Activated T-helper 9 cell treated with anti-CD3 and anti-CD28 coated beads, Interleukin-2, amount 50 U/mL, for 16 hours (primary cell): ENCODE measurements at regions not wholly inside any gene's neighbourhood (a gene's known extent, or its start where the extent isn't known, plus 50 kb on each side); places are given as distances from the start of the nearest gene placed in this dataset.

ENCODE experiments used
- DNase-seq: peaks from one replicate; pipeline ENCODE4 v3.0.0-alpha.2; 2020; ENCODE audit warnings: low read depth

GRCh38 chr16:79369796-79370195, 230.7 kb downstream of the MAF start:
- DNase-seq = no peak

GRCh38 chr16:79367822-79368221, 232.7 kb downstream of the MAF start:
- no peak for DNase-seq

GRCh38 chr16:79366635-79367034, 233.9 kb downstream of the MAF start:
- DNase-seq = no peak

DNA sequence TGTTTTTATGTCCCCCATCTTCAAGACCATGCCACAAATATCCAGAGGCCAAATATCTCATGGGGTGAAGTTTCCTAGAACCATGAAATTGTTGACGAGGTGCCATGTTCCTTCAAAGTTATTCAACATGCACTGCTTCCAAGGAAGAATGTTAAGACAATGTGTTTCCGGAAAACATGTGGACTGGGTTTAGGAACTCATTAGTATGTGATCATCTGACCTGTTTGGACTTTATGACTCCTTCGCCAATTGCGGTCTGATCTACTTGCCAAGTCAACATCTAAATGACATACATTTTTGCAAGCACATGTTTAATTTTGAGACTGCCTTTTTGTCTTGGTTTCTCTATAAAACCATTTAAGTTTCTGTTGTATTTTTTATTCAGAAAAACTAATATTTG, 234.8 kb downstream of the MAF start:
- no peak for DNase-seq

- DNase-seq = no peak
Measured at GRCh38 chr16:79363484-79363883, 237.1 kb downstream of the MAF start.

- no peak for DNase-seq
Measured at GRCh38 chr16:79363035-79363434, 237.5 kb downstream of the MAF start.

- no peak for DNase-seq
Measured at GRCh38 chr16:79362300-79362970, 238.1 kb downstream of the MAF start.

DNA sequence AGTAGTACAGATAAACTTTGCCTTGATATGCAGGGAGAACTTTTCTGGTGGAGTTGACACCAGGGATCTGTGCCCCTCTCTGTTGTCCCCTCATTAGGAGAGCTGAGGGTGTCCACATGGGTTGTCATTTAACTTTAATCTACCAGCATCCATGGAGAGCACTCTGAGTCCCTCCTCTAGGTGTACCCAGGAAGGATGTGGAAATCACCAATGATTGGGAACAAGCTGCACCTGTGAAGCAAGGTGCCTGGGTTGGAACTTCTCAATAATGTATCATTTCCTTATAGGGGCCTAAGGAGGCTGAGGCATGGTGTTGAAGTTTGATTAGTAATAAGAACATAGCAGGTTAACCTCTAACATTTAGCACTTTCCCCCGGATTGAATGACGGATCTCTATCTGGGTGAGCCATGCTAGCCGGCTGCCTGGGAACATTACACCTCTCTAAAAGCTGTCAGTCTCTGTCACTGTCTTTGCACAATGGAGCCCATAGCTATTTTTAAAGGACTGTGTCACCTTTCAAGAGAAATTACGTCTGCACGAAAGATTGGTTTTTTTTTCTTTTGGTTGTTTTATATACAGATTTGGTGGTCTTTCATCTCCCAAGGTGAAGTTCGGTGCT, 239.3 kb downstream of the MAF start:
- DNase-seq = no peak

DNA sequence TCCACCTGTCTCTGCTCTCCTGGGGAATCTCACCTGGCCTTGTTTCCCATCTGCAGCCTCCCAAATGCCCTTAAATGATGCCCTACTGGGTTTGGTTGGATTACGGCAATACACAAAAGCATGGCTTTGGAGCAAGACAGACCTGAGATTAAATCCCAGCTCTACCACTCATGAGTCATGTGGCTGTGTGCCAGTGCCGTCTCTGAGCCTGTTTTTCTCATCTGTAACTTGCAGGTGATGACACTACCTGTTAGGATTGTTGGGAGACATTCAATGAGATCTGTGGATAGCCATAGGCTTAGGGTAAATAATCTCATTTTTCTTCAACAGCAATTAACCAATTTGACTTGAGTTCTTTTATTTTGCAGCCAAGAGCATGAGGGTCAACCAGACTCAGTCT, 240.3 kb downstream of the MAF start:
- DNase-seq = no peak

DNA sequence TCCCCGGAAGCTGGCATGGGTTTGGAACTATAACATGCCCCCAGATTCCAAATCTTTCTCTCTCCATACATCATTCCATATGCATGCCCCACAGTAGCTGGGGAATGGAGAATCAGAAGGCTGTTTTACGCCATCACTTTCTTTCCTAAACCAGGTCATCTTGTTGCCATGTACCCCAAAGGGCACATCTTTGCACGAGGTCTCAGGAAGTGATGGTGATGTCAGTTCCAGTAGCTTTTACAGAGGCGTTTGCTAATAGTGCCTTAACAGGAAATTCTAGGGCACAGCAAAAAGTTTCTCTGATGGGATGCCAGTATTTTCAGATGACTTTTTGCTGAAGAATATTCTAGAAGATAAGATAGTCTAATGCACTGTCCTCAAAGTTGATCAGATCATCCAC, 241.5 kb downstream of the MAF start:
- DNase-seq = no peak

DNA sequence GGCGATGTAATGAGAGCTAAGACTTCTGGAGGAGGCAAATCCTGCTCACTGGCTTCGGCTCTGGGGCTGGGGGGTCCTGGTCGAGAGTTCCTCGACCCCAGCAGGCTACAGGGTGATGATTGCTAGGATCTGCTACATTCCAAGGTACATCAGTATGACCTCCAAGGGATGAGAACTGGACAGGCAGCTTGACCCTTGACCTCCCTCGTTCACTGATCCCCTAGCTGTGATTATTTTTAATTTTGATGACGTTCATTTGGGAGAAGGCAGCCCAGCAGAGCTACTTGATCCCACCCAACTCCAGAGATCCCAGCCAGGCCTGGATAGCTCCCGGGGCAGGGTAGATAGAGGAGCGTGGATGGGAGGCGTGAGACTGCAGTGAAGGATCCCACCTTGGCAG, 242.3 kb downstream of the MAF start:
- no peak for DNase-seq

DNA sequence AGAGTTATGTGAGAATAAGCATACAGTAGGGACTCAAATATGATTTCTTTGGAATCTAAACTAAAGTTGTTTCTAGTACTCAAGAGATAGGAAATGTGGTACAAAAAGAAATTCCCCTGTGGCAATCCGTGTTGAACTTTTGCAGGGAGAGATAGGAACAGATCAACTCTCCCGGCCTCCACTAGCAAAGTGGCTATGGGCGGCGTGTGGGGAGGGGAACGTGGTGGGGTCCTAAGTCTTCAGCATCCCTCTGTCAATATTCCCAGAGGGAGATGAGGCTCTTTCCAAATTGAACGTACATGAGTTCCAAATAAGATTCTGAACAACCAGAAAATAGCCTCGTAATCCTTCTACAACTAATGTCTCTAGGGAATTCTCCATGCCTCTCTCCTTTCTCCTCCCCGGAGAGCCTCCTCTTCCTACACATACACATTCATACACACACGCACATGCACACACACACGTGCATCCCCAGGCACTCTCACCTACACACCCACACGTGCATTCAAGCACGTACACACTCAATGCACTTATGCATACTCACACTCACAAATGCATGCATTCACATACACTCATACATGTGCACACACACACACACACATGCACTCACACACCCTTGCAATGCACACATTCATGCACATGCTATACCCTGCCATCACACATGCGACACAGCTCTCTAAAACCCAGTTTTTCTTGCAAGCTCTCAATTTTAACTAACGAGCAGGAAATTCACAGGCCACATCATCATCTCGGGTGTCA, 244.8 kb downstream of the MAF start:
- DNase-seq = no peak

DNA sequence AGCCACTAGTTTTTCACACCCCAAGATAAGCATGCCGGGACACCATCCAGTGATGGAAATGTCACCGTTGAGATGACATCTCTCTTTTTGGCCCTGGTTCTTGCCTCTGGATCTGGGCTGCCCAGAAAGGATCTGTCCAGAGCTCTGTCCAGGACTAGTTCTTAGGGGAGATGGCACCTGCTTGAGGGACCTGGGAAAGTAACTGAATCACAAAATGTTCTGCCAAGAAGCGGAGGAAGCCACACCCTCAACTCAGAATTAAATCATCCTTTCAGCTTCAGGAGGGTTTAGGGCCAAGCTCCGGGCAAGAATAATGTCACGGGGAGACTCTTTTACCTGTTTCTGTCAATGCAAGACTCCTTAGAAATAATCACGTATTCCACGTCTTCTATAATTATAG, 248.6 kb downstream of the MAF start:
- DNase-seq = no peak

GRCh38 chr16:79349803-79350202, 250.7 kb downstream of the MAF start:
- no peak for DNase-seq

- DNase-seq = no peak
Measured at GRCh38 chr16:79348521-79349306, 251.8 kb downstream of the MAF start.

GRCh38 chr16:79347277-79347676, 253.3 kb downstream of the MAF start:
- no peak for DNase-seq

- no peak for DNase-seq
Measured at GRCh38 chr16:79339863-79340262, 260.7 kb downstream of the MAF start.

- DNase-seq = no peak
Measured at GRCh38 chr16:79337906-79338305, 262.6 kb downstream of the MAF start.

- DNase-seq = no peak
Measured at GRCh38 chr16:79336437-79337229, 263.9 kb downstream of the MAF start.

- DNase-seq = no peak
Measured at GRCh38 chr16:79334127-79334526, 266.4 kb downstream of the MAF start.

GRCh38 chr16:79331066-79331465, 269.5 kb downstream of the MAF start:
- no peak for DNase-seq

DNA sequence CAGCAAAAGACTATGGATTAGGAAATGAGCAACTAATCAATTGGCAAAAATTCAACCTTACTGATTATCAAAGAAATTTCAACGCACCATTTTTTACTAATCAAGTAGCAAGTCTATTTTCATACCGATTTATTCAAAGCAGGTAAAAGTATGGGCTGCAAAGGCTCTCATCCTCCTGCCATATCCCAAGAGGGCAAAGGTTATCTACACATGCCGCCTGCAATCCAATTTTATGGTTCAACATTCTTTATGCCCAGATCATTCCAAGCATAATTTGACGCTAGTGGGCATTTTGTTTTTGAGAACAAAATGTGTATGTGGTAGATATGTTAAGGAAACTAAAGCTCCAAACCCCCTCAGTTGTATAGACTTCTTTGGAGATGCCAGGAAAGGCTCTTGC, 270.6 kb downstream of the MAF start:
- DNase-seq = no peak
